ENCODE measurements at regions not wholly inside any gene's neighbourhood (a gene's known extent, or its start where the extent isn't known, plus 50 kb on each side); places are given as distances from the start of the nearest gene placed in this dataset.
"Not testable (repeated sequence)": the region's sequence is repeated elsewhere in the genome, so short reads cannot be mapped to it uniquely, and the experiment has no call there.

DNA sequence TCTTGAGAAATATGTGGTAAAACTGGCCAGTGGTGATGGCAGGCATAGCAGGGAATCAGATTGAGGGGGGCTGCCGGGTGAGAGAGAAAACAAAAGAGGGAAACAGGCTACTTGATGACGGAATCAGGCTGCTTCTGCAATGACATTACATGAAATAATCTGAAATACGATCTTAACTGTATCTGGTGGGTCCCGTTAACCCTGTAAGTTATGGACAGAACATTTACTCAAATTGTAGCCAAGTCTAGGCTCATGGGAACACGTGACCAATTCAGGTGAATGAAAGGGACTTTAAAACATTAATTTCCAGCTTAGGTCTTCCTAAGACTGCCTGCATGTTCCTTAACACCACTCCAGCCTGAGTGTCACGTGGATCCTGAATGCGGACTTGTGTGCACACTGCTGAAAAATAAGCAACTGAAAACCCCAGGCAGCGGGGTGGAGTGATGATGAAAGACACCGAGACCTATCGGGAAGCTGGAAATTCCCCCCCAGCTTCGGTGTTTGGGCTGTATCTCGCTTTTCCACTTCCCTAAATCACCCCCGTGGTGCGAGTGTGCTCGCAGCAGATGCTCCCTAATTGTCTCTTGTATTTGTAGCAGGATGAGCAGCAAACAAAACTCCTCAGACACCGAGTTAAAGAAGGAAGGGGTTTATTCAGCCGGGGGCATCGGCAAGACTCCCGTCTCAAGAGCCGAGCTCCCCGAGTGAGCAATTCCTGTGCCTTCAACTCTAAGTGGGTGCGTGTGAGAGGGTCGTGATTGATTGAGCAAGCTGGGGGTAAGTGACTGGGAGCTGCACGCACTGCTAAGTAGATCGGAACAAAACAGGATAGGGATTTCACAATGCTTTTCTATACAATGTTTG, 145.0 kb upstream of the GRK3 start:
- DNase-seq (ENCODE audit: extremely low read depth, insufficient read length) = no peak
- TF ChIP-seq, protein P1, sequence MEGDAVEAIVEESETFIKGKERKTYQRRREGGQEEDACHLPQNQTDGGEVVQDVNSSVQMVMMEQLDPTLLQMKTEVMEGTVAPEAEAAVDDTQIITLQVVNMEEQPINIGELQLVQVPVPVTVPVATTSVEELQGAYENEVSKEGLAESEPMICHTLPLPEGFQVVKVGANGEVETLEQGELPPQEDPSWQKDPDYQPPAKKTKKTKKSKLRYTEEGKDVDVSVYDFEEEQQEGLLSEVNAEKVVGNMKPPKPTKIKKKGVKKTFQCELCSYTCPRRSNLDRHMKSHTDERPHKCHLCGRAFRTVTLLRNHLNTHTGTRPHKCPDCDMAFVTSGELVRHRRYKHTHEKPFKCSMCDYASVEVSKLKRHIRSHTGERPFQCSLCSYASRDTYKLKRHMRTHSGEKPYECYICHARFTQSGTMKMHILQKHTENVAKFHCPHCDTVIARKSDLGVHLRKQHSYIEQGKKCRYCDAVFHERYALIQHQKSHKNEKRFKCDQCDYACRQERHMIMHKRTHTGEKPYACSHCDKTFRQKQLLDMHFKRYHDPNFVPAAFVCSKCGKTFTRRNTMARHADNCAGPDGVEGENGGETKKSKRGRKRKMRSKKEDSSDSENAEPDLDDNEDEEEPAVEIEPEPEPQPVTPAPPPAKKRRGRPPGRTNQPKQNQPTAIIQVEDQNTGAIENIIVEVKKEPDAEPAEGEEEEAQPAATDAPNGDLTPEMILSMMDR (IDR thresholded peaks at IDR 0.05; ENCODE audit: insufficient read depth, low read length, poor library complexity, severe bottlenecking) = no peak
- H3K27me3 ChIP-seq (replicated peaks; ENCODE audit: control insufficient read depth, insufficient read depth, low read length) = peaks cover 2% of the 10 kb centered on the region
- no peaks in the 10 kb centered on the region for H3K36me3 ChIP-seq (ENCODE audit: control insufficient read depth, insufficient read depth, low read length)
- peak overlapping the region; percentile 3; the same call in 1 of the 2 replicates for H3K4me3 ChIP-seq (replicated peaks; ENCODE audit: low read depth, low read length)

DNA sequence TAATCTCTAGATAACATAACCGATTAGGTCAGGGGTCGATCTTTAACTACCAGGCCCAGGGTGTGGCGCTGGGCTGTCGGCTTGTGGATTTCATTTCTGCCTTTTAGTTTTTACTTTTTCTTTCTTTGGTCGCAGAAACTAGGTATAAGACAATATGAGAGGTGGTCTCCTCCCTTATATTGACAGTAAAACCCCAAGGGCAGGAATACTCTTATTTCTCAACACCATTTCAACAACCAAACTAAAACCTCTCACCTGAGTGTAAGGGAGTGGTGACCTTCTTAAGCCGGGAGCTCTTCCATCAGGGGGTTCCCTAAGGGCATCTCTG, 144.4 kb upstream of the GRK3 start:
- H3K36me3 ChIP-seq (ENCODE audit: control insufficient read depth, insufficient read depth, low read length); DNase-seq (ENCODE audit: extremely low read depth, insufficient read length); H3K27me3 ChIP-seq (replicated peaks; ENCODE audit: control insufficient read depth, insufficient read depth, low read length); H3K4me3 ChIP-seq (replicated peaks; ENCODE audit: low read depth, low read length): not testable (repeated sequence)

DNA sequence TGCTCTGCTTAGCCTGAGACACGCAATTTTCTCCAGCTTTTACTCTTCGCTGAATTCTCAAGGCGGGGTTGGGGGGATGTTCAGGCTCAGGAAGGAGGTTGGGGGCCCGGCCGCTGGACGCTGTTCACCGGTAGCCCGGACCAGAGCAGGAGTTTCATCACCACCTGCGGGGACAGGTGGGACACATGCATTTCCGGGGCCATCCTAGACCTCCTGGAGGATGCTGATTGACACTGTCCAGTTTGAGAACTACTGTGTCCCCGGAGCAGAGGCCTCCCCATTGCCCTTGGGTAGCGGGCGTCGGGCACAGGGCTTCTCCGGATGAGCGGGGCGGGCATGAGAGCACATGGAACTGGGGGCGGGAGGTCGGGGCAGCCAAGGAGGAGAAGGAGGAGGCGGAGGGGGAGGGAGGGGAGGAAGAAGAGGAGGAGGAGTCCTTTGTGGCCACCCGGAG, 144.0 kb upstream of the GRK3 start:
- H3K27me3 ChIP-seq (replicated peaks; ENCODE audit: control insufficient read depth, insufficient read depth, low read length) = peaks cover 2% of the 10 kb centered on the region
- TF ChIP-seq, protein P1 (IDR thresholded peaks at IDR 0.05; ENCODE audit: insufficient read depth, low read length, poor library complexity, severe bottlenecking) = no peak
- H3K4me3 ChIP-seq (replicated peaks; ENCODE audit: low read depth, low read length) = peak overlapping the region; percentile 43
- no peak for DNase-seq (ENCODE audit: extremely low read depth, insufficient read length)
- H3K36me3 ChIP-seq (ENCODE audit: control insufficient read depth, insufficient read depth, low read length) = no peaks in the 10 kb centered on the region

DNA sequence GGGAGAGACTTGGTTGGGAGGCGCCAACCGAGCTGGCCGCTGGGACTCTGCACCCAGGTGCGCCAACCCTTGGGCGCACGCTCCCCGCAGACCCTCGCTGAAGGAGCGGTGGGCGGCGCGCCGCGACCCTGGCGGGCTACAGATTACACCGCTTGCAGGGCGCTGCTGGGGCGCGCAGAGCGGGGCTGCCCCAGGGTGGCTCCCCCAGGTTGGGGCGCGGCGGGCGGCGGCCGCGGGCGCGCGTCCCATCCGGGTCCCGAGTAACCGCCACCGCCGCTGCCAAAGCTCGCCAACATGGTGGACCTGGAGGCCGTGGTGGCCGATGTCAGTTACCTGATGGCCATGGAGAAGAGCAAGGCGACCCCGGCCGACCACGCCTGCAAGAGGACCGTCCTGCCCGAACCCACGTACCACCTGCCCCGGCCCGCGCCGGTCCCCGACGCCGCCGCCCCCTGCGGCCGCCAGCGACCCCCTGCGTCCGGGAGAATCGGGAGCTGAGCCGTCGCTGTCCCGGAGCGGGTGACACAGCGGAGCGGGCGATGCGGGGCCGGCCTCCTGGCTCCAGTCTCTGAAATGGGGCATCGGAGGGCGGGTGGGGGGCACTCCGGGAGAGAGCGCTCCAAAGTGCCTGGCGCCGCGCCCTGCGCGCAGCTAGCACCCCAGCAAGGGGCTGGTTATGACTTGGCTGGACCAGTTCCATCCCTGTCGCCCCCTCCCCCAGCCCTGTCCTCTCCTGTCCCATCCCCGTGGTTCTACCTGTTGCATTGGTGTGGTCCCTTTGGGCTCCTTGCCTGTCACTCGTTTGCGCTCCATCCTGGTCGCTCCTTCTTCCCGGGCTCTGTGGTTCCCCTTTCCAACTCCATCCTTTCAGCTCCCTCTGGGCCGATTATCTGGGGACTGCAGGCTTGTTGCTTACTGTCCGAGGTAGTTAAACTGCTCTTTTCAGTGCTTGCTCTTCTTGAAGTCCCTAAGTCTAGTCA, 143.3 kb upstream of the GRK3 start:
- peak overlapping the region; percentile 43 for H3K4me3 ChIP-seq (replicated peaks; ENCODE audit: low read depth, low read length)
- H3K27me3 ChIP-seq (replicated peaks; ENCODE audit: control insufficient read depth, insufficient read depth, low read length) = peaks cover 2% of the 10 kb centered on the region
- H3K36me3 ChIP-seq (ENCODE audit: control insufficient read depth, insufficient read depth, low read length) = no peaks in the 10 kb centered on the region
- DNase-seq (ENCODE audit: extremely low read depth, insufficient read length) = no peak
- TF ChIP-seq, protein P1 (IDR thresholded peaks at IDR 0.05; ENCODE audit: insufficient read depth, low read length, poor library complexity, severe bottlenecking) = no peak

DNA sequence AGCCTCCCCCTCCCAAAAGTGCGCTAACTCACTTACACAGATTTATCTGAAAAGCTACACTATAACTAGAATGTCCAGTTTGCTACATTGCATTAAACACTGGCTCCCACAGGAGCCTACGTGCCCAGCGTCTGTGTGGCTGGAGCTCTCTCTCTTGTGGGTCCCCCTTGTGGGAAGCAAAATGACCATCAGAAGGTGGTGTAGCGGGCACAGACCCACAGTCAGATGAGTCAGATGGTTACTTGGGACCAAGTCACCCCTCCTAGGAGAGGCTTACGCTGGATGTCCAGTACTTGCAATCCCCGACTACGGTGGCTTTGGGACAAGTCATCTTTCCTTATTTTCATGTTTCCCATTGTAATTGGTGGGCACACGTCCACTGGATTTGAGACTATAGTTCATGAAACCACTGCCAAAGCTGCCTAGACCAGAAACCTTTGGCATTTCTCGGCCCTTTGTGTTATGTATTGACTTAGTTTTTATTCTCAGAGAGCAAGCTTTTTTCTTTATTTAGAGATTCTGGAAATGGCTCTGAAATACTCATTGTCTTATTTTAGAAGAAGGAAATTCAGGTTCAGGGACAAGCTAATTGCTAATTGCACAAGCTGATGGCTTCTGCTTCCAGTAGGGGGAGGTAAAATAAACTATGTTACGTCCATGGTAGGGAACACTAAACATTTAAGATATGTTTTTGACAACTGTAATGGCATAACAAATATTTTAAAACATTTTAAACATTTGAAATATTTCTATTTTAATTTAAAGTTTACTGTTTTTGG, 137.8 kb upstream of the GRK3 start:
- not testable (repeated sequence) for H3K36me3 ChIP-seq (ENCODE audit: control insufficient read depth, insufficient read depth, low read length); H3K27me3 ChIP-seq (replicated peaks; ENCODE audit: control insufficient read depth, insufficient read depth, low read length)
- TF ChIP-seq, protein P1 (IDR thresholded peaks at IDR 0.05; ENCODE audit: insufficient read depth, low read length, poor library complexity, severe bottlenecking) = peak; percentile 37

DNA sequence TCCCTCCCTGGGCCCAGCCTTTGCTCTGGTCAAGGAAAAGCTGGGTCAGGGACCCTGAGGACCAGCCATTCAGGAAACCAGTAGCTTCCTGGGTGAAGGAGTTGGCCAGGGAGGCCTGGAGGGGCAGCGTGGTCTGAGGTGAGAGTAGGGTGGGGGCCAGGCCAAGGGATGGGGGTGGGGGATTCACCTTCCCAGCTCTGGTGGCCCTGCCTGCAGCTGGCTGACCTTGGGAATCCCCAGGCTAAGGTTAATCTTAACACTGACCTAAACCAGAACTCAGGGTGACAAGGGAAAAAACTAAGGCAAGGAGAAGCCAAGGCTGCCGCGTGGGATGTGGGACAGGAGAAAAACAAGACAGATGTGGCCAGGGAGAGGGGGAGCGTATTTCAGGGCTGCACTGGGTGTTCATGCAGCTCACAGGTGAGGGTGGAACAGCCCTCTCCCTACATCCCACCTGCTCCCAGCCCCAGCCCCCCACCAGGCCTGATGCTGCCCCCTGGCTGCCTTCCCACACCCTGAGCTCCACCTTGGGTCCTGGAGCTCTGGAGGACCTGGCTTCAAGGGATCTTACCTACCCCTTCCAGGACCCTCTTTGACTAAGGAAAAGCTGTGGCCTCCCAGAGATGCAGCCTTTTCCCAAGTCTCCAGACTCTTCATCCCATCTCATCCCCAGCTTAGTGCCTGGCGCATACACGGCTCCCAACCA, 132.7 kb upstream of the GRK3 start:
- not testable (repeated sequence) for DNase-seq (ENCODE audit: extremely low read depth, insufficient read length); H3K36me3 ChIP-seq (ENCODE audit: control insufficient read depth, insufficient read depth, low read length); H3K4me3 ChIP-seq (replicated peaks; ENCODE audit: low read depth, low read length); H3K27me3 ChIP-seq (replicated peaks; ENCODE audit: control insufficient read depth, insufficient read depth, low read length)

More for the DNA sequence above, 137.8 kb upstream of the GRK3 start:
- H3K4me3 ChIP-seq (replicated peaks; ENCODE audit: low read depth, low read length); DNase-seq (ENCODE audit: extremely low read depth, insufficient read length): not testable (repeated sequence)

DNA sequence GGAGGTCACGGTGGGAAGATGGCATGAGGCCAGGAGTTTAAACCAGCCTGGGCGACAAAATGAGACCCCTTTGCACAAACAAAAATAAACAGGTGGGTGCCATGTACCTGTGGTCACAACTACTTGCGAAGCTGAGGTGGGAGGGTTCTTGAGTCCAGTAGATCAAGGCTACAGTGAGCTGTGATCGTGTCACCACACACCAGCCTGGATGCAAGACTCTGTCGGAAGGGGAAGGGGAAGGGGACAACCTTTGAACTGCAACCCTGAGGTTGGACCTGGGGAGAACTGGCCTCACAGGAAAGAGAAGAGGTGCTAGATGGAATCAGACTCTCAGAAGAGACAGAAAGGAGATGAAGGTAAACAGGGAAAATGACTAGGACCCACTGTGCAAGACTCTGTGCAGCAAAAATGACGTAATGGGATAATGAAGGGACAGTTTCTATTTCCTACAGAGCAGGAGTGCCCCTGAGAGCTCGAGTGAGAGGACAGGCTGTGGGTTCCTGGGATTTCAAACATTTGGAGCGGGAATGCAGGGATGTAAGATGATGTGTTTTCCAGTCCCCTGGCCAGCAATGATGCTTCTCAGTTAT, 131.0 kb upstream of the GRK3 start:
- not testable (repeated sequence) for DNase-seq (ENCODE audit: extremely low read depth, insufficient read length); H3K36me3 ChIP-seq (ENCODE audit: control insufficient read depth, insufficient read depth, low read length); H3K4me3 ChIP-seq (replicated peaks; ENCODE audit: low read depth, low read length); H3K27me3 ChIP-seq (replicated peaks; ENCODE audit: control insufficient read depth, insufficient read depth, low read length)

Measured in GM06990 (cell line).